B cell (primary cell): ENCODE measurements at regions not wholly inside any gene's neighbourhood (a gene's known extent, or its start where the extent isn't known, plus 50 kb on each side); places are given as distances from the start of the nearest gene placed in this dataset.
"Not testable (repeated sequence)": the region's sequence is repeated elsewhere in the genome, so short reads cannot be mapped to it uniquely, and the experiment has no call there.

Source experiments
- CTCF ChIP-seq: fragments of 200-600 bp; IDR thresholded peaks from one replicate; pipeline ENCODE4 v1.8.0; 2022; ENCODE audit warnings: antibody characterized with exemption, mild to moderate bottlenecking
- EZH2 ChIP-seq: IDR thresholded peaks from 2 replicates; pipeline ENCODE4 v1.6.1; 2012; ENCODE audit warnings: borderline replicate concordance, low read depth, mild to moderate bottlenecking, moderate library complexity, low read length; ENCODE audit not compliant: insufficient read depth, poor library complexity, severe bottlenecking

GRCh38 chr4:27442661-27443060 lies 582.0 kb downstream of the STIM2 start:
- not testable (repeated sequence) for TF ChIP-seq CTCF, EZH2
